ENCODE measurements at regions not wholly inside any gene's neighbourhood (a gene's known extent, or its start where the extent isn't known, plus 50 kb on each side); places are given as distances from the start of the nearest gene placed in this dataset.
"Not testable (repeated sequence)": the region's sequence is repeated elsewhere in the genome, so short reads cannot be mapped to it uniquely, and the experiment has no call there.

DNA sequence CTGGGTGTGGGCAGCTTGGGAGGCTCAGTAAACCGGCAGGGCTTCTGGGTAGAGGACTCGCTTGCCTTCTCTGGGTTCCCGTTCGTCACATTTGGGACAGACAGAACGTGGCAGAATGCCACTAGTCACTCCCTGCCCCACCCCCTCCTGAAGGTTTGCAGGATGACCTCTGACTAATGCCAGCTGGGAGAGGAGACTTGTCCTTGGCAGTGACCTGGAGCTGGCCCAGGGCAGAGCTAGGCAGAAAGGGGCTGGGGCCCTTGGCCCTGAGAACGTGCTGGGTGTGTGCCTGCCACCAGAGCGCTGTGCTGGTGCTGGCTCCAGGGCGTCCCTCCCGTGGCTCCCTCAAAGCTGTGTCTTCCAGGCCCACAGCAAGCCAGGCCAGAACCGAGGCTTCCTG is 197.8 kb upstream of the TP53TG3 start:
- TF ChIP-seq, protein P1, sequence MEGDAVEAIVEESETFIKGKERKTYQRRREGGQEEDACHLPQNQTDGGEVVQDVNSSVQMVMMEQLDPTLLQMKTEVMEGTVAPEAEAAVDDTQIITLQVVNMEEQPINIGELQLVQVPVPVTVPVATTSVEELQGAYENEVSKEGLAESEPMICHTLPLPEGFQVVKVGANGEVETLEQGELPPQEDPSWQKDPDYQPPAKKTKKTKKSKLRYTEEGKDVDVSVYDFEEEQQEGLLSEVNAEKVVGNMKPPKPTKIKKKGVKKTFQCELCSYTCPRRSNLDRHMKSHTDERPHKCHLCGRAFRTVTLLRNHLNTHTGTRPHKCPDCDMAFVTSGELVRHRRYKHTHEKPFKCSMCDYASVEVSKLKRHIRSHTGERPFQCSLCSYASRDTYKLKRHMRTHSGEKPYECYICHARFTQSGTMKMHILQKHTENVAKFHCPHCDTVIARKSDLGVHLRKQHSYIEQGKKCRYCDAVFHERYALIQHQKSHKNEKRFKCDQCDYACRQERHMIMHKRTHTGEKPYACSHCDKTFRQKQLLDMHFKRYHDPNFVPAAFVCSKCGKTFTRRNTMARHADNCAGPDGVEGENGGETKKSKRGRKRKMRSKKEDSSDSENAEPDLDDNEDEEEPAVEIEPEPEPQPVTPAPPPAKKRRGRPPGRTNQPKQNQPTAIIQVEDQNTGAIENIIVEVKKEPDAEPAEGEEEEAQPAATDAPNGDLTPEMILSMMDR (IDR thresholded peaks at IDR 0.05; ENCODE audit: low read depth, low read length): not testable (repeated sequence)
- not testable (repeated sequence) for TF ChIP-seq EZH2phosphoT487 (IDR thresholded peaks at IDR 0.05; ENCODE audit: low read depth)

Measured in OCI-LY3 (cell line).